ENCODE measurements at regions not wholly inside any gene's neighbourhood (a gene's known extent, or its start where the extent isn't known, plus 50 kb on each side); places are given as distances from the start of the nearest gene placed in this dataset.

DNA sequence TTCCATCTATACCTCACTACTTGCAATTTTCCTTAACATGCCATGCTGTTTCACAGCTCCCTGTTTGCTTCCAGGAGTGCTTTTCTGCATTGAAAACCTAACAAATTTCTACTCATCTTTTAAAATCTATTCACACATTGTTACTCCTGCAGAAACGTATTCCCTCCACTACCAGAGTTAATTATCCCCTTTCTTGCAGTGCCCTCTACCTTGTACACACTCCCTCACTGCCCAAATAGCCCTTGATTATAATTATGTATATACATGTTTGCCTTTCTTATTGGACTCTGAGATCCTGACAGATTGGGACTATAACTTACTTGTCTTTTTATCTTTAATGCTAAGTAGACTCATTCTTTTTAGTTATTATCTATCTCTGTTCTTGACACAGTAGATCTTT lies 325.0 kb downstream of the OXSM start:
- no TSS peak for BruUV-seq (replicated peaks)
- Histone ChIP-seq H3K4me1 (ENCODE audit: insufficient read depth, low read length) (no peaks in the 10 kb centered on the region), H3K79me2 (ENCODE audit: insufficient read depth, low read length) (no peaks in the 10 kb centered on the region), H2AFZ (ENCODE audit: low read length) (no peak overlapping the region), H4K20me1 (ENCODE audit: insufficient read depth, low read length) (no peaks in the 10 kb centered on the region), H3K4me3 (replicated peaks in 1 of 3; ENCODE audit: insufficient read depth in 1 of 3, low read depth in 2 of 3, low read length in 3 of 3) (no peak overlapping the region), H3K27me3 (ENCODE audit: control insufficient read depth in 1 of 2, insufficient read depth in 2 of 2, low read length in 2 of 2) (no peaks in the 10 kb centered on the region), H3K9me3 (ENCODE audit: low read length) (peaks cover 74% of the 10 kb centered on the region), H3K36me3 (replicated peaks in 1 of 2; ENCODE audit: control insufficient read depth in 1 of 2, insufficient read depth in 2 of 2, low read length in 2 of 2) (no peaks in the 10 kb centered on the region), H3K27ac (ENCODE audit: extremely low read length, insufficient read depth, low read length) (no peak overlapping the region), H3K4me2 (ENCODE audit: low read depth, low read length) (no peak overlapping the region), H3K9ac (ENCODE audit: insufficient read depth, low read depth, low read length) (no peak overlapping the region)
- intact Hi-C loops (cut with micrococcal nuclease; ENCODE audit: unreplicated experiment): no loop called here
- 0% methylated on average over 1 of the region's 1 CpG for WGBS (ENCODE audit: low lambda C conversion rate)
- FAIRE-seq: no peak
- in situ Hi-C loops (cut with HindIII; ENCODE audit: extremely low pct_ligation_motif_present, low pct_unique_long_range_greater_than_20kb): no loop called here
- POLR2A ChIA-PET: no interaction called here
- ATAC-seq: no peak
- DNase-seq (ENCODE audit: low spot score): no peak
- CTCF ChIA-PET (ENCODE audit: low intra/inter-chr PET ratio, low total read pairs): no interaction called here
- no peak for TF ChIP-seq PLRG1 (conservative IDR thresholded peaks at IDR 0.05)
- TF ChIP-seq, protein P1, sequence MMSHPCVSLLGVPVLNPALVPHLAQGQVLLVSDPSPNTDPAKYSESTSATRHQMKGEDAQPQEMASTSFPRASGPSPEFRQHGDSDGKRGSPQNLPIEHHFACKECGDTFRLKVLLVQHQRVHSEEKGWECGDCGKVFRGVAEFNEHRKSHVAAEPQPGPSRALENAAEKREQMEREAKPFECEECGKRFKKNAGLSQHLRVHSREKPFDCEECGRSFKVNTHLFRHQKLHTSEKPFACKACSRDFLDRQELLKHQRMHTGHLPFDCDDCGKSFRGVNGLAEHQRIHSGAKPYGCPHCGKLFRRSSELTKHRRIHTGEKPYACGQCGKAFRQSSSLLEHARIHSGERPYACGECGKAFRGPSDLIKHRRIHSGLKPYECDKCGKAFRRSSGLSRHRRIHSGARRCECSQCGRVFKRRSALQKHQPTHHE (CRISPR knock-in tag; IDR thresholded peaks at IDR 0.05; ENCODE audit: borderline replicate concordance): no peak
- TF ChIP-seq, protein P2, sequence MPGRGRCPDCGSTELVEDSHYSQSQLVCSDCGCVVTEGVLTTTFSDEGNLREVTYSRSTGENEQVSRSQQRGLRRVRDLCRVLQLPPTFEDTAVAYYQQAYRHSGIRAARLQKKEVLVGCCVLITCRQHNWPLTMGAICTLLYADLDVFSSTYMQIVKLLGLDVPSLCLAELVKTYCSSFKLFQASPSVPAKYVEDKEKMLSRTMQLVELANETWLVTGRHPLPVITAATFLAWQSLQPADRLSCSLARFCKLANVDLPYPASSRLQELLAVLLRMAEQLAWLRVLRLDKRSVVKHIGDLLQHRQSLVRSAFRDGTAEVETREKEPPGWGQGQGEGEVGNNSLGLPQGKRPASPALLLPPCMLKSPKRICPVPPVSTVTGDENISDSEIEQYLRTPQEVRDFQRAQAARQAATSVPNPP (CRISPR knock-in tag; IDR thresholded peaks at IDR 0.05): no peak
- no peak for TF ChIP-seq ZNF607 (CRISPR knock-in tag; IDR thresholded peaks at IDR 0.05; ENCODE audit: borderline replicate concordance)
- no peak for TF ChIP-seq NCOA1 (CRISPR knock-in tag; IDR thresholded peaks at IDR 0.05)
- TF ChIP-seq, protein P3, sequence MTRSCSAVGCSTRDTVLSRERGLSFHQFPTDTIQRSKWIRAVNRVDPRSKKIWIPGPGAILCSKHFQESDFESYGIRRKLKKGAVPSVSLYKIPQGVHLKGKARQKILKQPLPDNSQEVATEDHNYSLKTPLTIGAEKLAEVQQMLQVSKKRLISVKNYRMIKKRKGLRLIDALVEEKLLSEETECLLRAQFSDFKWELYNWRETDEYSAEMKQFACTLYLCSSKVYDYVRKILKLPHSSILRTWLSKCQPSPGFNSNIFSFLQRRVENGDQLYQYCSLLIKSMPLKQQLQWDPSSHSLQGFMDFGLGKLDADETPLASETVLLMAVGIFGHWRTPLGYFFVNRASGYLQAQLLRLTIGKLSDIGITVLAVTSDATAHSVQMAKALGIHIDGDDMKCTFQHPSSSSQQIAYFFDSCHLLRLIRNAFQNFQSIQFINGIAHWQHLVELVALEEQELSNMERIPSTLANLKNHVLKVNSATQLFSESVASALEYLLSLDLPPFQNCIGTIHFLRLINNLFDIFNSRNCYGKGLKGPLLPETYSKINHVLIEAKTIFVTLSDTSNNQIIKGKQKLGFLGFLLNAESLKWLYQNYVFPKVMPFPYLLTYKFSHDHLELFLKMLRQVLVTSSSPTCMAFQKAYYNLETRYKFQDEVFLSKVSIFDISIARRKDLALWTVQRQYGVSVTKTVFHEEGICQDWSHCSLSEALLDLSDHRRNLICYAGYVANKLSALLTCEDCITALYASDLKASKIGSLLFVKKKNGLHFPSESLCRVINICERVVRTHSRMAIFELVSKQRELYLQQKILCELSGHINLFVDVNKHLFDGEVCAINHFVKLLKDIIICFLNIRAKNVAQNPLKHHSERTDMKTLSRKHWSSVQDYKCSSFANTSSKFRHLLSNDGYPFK (CRISPR knock-in tag; IDR thresholded peaks at IDR 0.05; ENCODE audit: borderline replicate concordance): no peak
- no peak for TF ChIP-seq ZNF615 (CRISPR knock-in tag; IDR thresholded peaks at IDR 0.05; ENCODE audit: borderline replicate concordance)
- no peak for TF ChIP-seq KAT8 (CRISPR knock-in tag; IDR thresholded peaks at IDR 0.05)
- no peak for TF ChIP-seq ZNF746 (CRISPR knock-in tag; IDR thresholded peaks at IDR 0.05)
- no peak for TF ChIP-seq ZFP36L2 (CRISPR knock-in tag; IDR thresholded peaks at IDR 0.05)
- TF ChIP-seq, protein P4, sequence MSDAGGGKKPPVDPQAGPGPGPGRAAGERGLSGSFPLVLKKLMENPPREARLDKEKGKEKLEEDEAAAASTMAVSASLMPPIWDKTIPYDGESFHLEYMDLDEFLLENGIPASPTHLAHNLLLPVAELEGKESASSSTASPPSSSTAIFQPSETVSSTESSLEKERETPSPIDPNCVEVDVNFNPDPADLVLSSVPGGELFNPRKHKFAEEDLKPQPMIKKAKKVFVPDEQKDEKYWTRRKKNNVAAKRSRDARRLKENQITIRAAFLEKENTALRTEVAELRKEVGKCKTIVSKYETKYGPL (CRISPR knock-in tag; IDR thresholded peaks at IDR 0.05): no peak
- TF ChIP-seq, protein P5, sequence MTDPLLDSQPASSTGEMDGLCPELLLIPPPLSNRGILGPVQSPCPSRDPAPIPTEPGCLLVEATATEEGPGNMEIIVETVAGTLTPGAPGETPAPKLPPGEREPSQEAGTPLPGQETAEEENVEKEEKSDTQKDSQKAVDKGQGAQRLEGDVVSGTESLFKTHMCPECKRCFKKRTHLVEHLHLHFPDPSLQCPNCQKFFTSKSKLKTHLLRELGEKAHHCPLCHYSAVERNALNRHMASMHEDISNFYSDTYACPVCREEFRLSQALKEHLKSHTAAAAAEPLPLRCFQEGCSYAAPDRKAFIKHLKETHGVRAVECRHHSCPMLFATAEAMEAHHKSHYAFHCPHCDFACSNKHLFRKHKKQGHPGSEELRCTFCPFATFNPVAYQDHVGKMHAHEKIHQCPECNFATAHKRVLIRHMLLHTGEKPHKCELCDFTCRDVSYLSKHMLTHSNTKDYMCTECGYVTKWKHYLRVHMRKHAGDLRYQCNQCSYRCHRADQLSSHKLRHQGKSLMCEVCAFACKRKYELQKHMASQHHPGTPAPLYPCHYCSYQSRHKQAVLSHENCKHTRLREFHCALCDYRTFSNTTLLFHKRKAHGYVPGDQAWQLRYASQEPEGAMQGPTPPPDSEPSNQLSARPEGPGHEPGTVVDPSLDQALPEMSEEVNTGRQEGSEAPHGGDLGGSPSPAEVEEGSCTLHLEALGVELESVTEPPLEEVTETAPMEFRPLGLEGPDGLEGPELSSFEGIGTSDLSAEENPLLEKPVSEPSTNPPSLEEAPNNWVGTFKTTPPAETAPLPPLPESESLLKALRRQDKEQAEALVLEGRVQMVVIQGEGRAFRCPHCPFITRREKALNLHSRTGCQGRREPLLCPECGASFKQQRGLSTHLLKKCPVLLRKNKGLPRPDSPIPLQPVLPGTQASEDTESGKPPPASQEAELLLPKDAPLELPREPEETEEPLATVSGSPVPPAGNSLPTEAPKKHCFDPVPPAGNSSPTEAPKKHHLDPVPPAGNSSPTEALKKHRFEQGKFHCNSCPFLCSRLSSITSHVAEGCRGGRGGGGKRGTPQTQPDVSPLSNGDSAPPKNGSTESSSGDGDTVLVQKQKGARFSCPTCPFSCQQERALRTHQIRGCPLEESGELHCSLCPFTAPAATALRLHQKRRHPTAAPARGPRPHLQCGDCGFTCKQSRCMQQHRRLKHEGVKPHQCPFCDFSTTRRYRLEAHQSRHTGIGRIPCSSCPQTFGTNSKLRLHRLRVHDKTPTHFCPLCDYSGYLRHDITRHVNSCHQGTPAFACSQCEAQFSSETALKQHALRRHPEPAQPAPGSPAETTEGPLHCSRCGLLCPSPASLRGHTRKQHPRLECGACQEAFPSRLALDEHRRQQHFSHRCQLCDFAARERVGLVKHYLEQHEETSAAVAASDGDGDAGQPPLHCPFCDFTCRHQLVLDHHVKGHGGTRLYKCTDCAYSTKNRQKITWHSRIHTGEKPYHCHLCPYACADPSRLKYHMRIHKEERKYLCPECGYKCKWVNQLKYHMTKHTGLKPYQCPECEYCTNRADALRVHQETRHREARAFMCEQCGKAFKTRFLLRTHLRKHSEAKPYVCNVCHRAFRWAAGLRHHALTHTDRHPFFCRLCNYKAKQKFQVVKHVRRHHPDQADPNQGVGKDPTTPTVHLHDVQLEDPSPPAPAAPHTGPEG (CRISPR knock-in tag; IDR thresholded peaks at IDR 0.05): no peak
- TF ChIP-seq TEAD3 (CRISPR knock-in tag; optimal IDR thresholded peaks at IDR 0.05; ENCODE audit: borderline replicate concordance): no peak

Measured in HepG2 (cell line).